ENCODE measurements at regions not wholly inside any gene's neighbourhood (a gene's known extent, or its start where the extent isn't known, plus 50 kb on each side); places are given as distances from the start of the nearest gene placed in this dataset.

- Histone ChIP-seq H3K4me1 (ENCODE audit: insufficient read depth, low read length) (no peaks in the 10 kb centered on the region), H3K9ac (ENCODE audit: insufficient read depth, low read depth, low read length) (no peak overlapping the region), H3K36me3 (replicated peaks in 1 of 2; ENCODE audit: control insufficient read depth in 1 of 2, insufficient read depth in 2 of 2, low read length in 2 of 2) (no peaks in the 10 kb centered on the region), H3K27me3 (ENCODE audit: control insufficient read depth in 1 of 2, insufficient read depth in 2 of 2, low read length in 2 of 2) (no peaks in the 10 kb centered on the region), H4K20me1 (ENCODE audit: insufficient read depth, low read length) (no peaks in the 10 kb centered on the region), H3K4me2 (ENCODE audit: low read depth, low read length) (no peak overlapping the region), H3K4me3 (replicated peaks in 1 of 3; ENCODE audit: insufficient read depth in 1 of 3, low read depth in 2 of 3, low read length in 3 of 3) (no peak overlapping the region), H3K27ac (ENCODE audit: extremely low read length, insufficient read depth, low read length) (no peak overlapping the region), H3K79me2 (ENCODE audit: insufficient read depth, low read length) (no peaks in the 10 kb centered on the region), H2AFZ (ENCODE audit: low read length) (no peak overlapping the region), H3K9me3 (ENCODE audit: low read length) (no peaks in the 10 kb centered on the region)
- in situ Hi-C loops (cut with HindIII; ENCODE audit: extremely low pct_ligation_motif_present, low pct_unique_long_range_greater_than_20kb) = no loop called here
- intact Hi-C loops (cut with micrococcal nuclease; ENCODE audit: unreplicated experiment) = no loop called here
- ChIA-PET POLR2A (no interaction called here), CTCF (ENCODE audit: low intra/inter-chr PET ratio, low total read pairs) (no interaction called here)
- no peak for ATAC-seq
- DNase-seq (ENCODE audit: low spot score) = no peak
- BruUV-seq (replicated peaks) = no TSS peak
- FAIRE-seq = no peak
- 0% methylated on average over 1 of the region's 1 CpG for WGBS (ENCODE audit: low lambda C conversion rate)
- TF ChIP-seq SALL2 (CRISPR knock-in tag; IDR thresholded peaks at IDR 0.05) (no peak), ZNF574 (CRISPR knock-in tag; IDR thresholded peaks at IDR 0.05) (no peak), SP140L (CRISPR knock-in tag; IDR thresholded peaks at IDR 0.05; ENCODE audit: borderline replicate concordance) (no peak), ZNF740 (CRISPR knock-in tag; IDR thresholded peaks at IDR 0.05) (no peak), PRDM4 (CRISPR knock-in tag; IDR thresholded peaks at IDR 0.05; ENCODE audit: borderline replicate concordance) (no peak), ZNF639 (CRISPR knock-in tag; conservative IDR thresholded peaks at IDR 0.05) (no peak), ZNF367 (CRISPR knock-in tag; IDR thresholded peaks at IDR 0.05; ENCODE audit: borderline replicate concordance) (no peak), RORA (CRISPR knock-in tag; IDR thresholded peaks at IDR 0.05) (no peak), KDM3A (CRISPR knock-in tag; IDR thresholded peaks at IDR 0.05; ENCODE audit: low read depth) (no peak), ZNF260 (CRISPR knock-in tag; IDR thresholded peaks at IDR 0.05; ENCODE audit: borderline replicate concordance, low read depth) (no peak), ZNF564 (CRISPR knock-in tag; IDR thresholded peaks at IDR 0.05) (no peak), SKIL (CRISPR knock-in tag; IDR thresholded peaks at IDR 0.05; ENCODE audit: borderline replicate concordance) (no peak), CERS6 (CRISPR knock-in tag; IDR thresholded peaks at IDR 0.05) (no peak), ZNF83 (CRISPR knock-in tag; IDR thresholded peaks at IDR 0.05; ENCODE audit: borderline replicate concordance) (no peak), SNRNP70 (IDR thresholded peaks at IDR 0.05; ENCODE audit: low read depth, low read length) (no peak)
These were observed 138.4 kb upstream of the KCNMB2 start for GRCh38 chr3:178397836-178398235.
